H1 (cell line): ENCODE measurements at regions not wholly inside any gene's neighbourhood (a gene's known extent, or its start where the extent isn't known, plus 50 kb on each side); places are given as distances from the start of the nearest gene placed in this dataset.

Experiments
- CHD7 ChIP-seq: fragments of 300-600 bp; sonication (generic); IDR thresholded peaks from 2 replicates; pipeline ENCODE4 v1.7.1; 2012; ENCODE audit warnings: low read length, moderate library complexity, mild to moderate bottlenecking, inconsistent platforms; ENCODE audit not compliant: insufficient replicate concordance

- no peak for TF ChIP-seq CHD7
- TF ChIP-seq, all 59 proteins: peak for 0
These were observed 1074.7 kb downstream of the MAT2B start (continued) for GRCh38 chr5:164580155-164580554.
